Neuron (in vitro differentiated cells): ENCODE measurements at regions not wholly inside any gene's neighbourhood (a gene's known extent, or its start where the extent isn't known, plus 50 kb on each side); places are given as distances from the start of the nearest gene placed in this dataset.

Source experiments
- H2AFZ ChIP-seq: one replicate; pipeline ENCODE4 v1.6.1; 2013; ENCODE audit warnings: low read depth, mild to moderate bottlenecking, inconsistent platforms, low read length, moderate library complexity
- H3K27me3 ChIP-seq: one replicate; pipeline ENCODE4 v1.6.1; 2013; ENCODE audit warnings: low read length; ENCODE audit not compliant: insufficient read depth
- H3K36me3 ChIP-seq: one replicate; pipeline ENCODE4 v1.6.1; 2013; ENCODE audit warnings: low read length; ENCODE audit not compliant: insufficient read depth
- H3K4me1 ChIP-seq: one replicate; pipeline ENCODE4 v1.6.1; 2013; ENCODE audit warnings: low read length; ENCODE audit not compliant: insufficient read depth
- H3K4me3 ChIP-seq: 2 replicates; pipeline ENCODE4 v1.5.1; 2013; ENCODE audit warnings: mild to moderate bottlenecking, low read length, moderate library complexity
- H3K9me3 ChIP-seq: one replicate; pipeline ENCODE4 v1.6.1; 2013; ENCODE audit warnings: low read length

- Histone ChIP-seq H2AFZ (no peak overlapping the region), H3K9me3 (no peaks in the 10 kb centered on the region), H3K27me3 (peaks cover 6% of the 10 kb centered on the region), H3K4me1 (no peaks in the 10 kb centered on the region), H3K4me3 (no peak overlapping the region), H3K36me3 (no peaks in the 10 kb centered on the region)
These were observed 90.6 kb upstream of the PPP2R2D start for GRCh38 chr10:131810036-131810804.

DNA sequence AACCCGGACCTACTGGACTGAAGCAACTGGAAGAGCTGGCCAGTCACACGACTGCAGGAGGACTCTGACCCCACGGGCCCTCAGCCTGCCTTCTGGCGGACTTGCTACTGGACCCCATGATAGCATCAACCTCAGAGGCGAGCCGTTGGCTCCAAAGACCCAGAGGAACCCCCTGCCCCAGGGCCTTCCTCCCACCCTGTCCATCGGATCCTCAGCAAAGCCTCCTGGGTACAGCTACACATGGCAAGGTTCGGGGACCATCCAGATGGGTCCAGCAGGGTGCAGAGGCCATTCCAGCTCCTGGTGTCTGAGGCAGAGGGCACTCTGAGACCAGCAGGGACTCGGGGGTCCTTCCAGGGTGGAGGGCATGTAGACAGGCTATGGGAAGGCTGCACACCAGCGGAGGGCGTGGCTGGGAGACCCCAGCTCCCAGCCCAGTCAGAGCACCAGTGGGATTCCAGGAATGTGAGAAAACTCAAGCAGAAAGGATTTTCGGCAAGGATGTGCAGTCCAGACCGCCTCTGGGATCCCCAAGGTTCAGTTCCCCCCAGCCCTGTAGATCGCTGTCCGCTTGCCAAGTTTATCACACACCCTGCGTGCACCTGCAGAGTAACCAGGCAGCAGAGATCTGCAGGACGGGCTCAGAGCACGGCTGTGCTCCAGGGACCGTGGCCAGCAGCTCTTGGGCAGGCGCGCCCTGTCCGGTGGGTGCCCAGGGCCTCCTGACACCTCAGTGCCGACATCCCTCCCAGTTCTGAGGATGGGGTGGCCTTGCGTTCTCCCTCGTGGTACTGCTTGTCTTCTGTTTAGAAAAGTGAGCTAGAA, 89.8 kb upstream of the PPP2R2D start:
- H3K36me3 ChIP-seq: no peaks in the 10 kb centered on the region
- H3K9me3 ChIP-seq: no peaks in the 10 kb centered on the region
- peaks cover 10% of the 10 kb centered on the region for H3K27me3 ChIP-seq
- no peak overlapping the region for H3K4me3 ChIP-seq
- H3K4me1 ChIP-seq: no peaks in the 10 kb centered on the region
- no peak overlapping the region for H2AFZ ChIP-seq

DNA sequence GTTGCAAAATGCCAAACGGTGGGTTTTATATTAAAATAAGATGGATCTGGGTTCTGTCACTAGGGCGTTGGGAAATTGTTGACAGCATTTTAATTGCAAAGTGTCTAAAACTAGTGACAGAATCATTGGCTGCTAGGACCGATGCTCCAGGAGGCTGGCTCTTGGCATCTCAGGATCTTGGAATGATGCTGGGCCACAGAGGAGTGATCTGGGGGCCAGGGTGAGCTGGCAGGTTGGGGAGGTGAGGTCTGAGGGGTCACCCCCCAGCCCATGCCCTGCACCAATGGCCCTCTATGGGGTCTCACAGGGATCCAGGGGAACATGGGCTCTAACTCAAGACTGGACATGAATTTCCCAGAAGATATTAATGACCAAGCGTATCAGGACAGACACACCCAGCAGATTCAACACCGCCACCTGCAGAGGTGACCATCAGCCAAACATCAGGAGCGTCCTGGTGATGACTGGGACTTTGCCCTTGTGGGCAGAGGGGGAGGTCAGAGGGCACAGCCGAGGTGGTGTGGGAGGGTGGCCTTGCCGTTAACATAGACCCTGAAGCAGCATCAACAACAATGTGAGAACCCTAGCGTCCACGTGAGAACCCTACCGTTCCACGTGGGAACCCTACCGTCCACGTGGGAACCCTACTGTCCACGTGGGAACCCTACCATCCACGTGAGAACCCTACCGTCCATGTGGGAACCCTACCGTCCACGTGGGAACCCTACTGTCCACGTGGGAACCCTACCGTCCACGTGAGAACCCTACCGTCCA, 89.0 kb upstream of the PPP2R2D start:
- H3K4me1 ChIP-seq: no peaks in the 10 kb centered on the region
- H3K4me3 ChIP-seq: no peak overlapping the region
- no peak overlapping the region for H2AFZ ChIP-seq
- H3K27me3 ChIP-seq: peaks cover 11% of the 10 kb centered on the region
- no peaks in the 10 kb centered on the region for H3K36me3 ChIP-seq
- H3K9me3 ChIP-seq: no peaks in the 10 kb centered on the region

DNA sequence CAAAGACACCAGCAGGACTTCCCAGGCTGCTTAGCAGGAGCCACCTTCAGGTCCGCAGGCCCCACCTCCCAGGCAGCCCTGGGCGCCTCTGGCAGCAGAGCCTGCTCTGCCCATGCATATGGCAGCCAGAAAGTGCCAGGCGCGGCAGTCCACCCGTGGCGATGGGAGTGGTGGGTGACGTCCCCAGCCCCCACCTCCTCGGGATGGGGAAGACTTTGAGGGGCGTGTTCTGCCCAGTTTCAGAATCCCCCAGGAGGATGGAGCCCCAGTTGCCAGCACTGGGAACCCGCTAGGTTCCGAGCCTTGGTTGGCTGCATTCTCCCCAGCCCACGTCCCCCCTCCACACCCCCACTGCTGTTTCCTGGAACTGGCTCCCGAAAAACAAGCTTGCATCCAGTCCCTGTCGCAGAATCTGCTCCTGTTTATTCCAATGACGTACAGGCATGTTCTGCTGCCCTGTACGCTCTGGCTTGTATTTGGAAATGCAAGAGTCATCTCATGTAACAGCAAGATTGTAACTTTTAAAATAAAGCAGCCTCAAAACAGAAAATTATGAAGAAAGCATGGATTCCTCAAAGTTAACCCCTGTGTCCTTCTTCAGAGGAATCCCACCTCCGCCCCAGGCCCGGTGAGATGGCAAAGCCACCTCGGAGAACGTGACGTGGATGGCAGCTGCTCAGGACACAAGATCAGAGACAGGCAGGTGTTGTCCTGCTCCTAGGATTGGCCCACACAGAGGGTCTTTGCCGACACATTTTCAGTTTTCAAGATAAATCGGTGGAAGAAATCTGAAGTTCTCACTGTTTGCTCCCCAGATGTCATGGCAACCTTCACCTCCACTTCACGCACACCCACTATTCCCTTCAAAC, 87.8 kb upstream of the PPP2R2D start:
- H3K27me3 ChIP-seq: peaks cover 8% of the 10 kb centered on the region
- no peak overlapping the region for H3K4me3 ChIP-seq
- no peak overlapping the region for H2AFZ ChIP-seq
- H3K36me3 ChIP-seq: no peaks in the 10 kb centered on the region
- H3K9me3 ChIP-seq: no peaks in the 10 kb centered on the region
- H3K4me1 ChIP-seq: no peaks in the 10 kb centered on the region

DNA sequence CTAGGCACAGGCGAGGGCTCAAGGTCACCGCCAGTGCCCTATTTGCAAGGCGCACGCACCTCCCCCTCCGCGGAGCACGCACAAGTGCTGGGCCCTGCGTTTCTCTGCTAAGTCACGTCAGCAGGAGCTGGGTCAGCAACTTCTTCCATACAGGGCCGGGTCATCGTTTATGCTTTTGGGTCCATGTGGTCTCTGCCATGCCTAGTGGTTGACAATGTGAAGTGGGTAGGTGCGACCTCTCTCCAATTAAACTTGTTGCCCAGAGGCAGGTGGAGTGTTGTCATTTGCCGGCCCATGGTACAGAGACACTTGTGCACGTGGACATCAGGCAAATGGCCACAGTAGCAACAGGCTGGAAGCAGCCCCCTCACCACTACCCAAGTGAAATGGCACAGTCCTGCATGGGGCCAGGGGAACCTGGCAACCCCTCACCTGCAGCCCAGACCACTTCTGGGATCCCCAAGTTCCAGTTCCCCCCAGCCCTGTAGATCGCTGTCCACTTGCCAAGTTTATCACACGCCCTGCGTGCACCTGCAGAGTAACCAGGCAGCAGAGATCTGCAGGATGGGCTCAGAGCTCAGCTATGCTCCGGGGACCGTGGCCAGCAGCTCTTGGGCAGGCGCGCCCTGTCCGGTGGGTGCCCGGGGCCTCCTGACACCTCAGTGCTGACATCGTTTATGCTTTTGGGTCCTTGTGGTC, 86.1 kb upstream of the PPP2R2D start:
- Histone ChIP-seq H3K27me3 (peaks cover 13% of the 10 kb centered on the region), H3K4me3 (no peak overlapping the region), H3K4me1 (no peaks in the 10 kb centered on the region), H3K36me3 (no peaks in the 10 kb centered on the region), H3K9me3 (no peaks in the 10 kb centered on the region), H2AFZ (no peak overlapping the region)

- Histone ChIP-seq H3K4me1 (no peaks in the 10 kb centered on the region), H3K4me3 (no peak overlapping the region), H3K36me3 (no peaks in the 10 kb centered on the region), H3K9me3 (no peaks in the 10 kb centered on the region), H2AFZ (no peak overlapping the region), H3K27me3 (peaks cover 13% of the 10 kb centered on the region)
These were observed 85.3 kb upstream of the PPP2R2D start for GRCh38 chr10:131815266-131816156.

- H3K9me3 ChIP-seq: no peaks in the 10 kb centered on the region
- peaks cover 13% of the 10 kb centered on the region for H3K27me3 ChIP-seq
- H2AFZ ChIP-seq: no peak overlapping the region
- H3K4me3 ChIP-seq: no peak overlapping the region
- H3K36me3 ChIP-seq: no peaks in the 10 kb centered on the region
- no peaks in the 10 kb centered on the region for H3K4me1 ChIP-seq
These were observed 84.5 kb upstream of the PPP2R2D start for GRCh38 chr10:131816157-131816775.

DNA sequence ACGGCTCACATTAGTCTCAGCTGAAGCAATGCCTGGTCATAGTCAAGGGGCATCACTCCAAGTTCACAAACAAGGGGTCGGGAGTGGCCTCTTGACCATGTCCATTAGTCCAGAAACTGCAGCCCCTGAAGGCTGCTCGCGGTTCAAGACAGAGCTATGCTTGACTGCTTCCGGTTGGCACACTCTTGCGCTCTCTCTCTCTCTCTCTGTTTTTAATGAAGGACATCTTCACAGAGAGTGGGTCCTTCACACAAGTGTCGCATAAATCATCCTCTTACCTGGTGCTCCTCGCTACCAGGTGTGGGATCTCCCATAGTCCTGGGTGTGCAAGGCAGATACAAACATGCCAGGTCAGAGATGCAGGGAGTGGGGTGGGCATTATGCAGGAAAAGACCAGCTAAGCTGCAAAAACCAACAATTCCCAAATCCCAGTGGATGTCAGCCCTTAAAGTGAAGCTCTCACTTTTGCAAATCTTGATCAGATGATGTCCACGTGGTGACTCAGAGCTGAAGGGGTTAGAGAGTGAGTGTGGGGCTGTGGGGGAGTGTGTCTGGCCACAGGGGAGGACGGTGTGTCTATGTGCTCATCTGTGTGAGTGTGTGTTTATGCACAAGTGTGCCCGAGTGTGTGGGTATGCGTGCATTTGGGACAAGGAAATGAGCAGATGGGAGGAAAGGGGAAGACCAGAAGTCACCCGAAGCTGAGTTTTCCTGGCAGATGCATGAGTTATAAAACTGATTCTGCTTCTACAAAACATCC, 83.7 kb upstream of the PPP2R2D start:
- Histone ChIP-seq H3K4me1 (no peaks in the 10 kb centered on the region), H3K4me3 (no peak overlapping the region), H3K36me3 (no peaks in the 10 kb centered on the region), H3K9me3 (no peaks in the 10 kb centered on the region), H2AFZ (no peak overlapping the region), H3K27me3 (peaks cover 13% of the 10 kb centered on the region)

DNA sequence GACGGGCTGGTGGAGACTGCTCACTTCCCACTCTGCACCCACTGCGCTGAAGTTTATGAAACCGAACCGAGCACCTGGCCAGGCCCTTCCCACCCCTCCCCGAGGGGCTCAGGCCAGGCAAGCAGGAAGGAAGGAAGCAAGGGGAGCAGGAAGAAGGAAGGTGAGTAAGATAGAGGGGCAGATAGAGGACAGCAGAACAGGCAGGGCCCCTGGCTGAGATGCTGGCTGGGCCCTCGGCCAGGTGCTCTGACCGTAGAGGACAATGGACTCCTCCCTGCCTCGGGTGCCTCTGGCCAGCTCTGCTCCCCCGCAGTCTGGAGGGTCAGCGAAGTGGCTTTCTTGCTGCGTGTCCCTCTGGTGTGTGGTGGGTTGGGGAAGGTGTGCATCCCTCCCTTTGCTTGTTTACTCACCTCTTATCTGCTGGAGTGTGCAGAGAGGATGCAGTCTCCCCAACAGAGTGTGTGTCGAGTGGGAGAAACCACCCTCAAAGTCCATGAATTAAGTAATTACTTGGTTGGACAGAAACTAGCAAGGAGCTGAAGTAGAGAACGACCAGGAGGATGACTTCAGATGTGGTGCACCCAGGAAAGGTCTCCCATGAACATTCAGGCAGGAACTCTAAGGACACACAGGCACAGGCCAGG, 82.8 kb upstream of the PPP2R2D start:
- Histone ChIP-seq H3K9me3 (no peaks in the 10 kb centered on the region), H3K4me3 (no peak overlapping the region), H3K27me3 (peaks cover 13% of the 10 kb centered on the region), H2AFZ (no peak overlapping the region), H3K4me1 (no peaks in the 10 kb centered on the region), H3K36me3 (no peaks in the 10 kb centered on the region)

DNA sequence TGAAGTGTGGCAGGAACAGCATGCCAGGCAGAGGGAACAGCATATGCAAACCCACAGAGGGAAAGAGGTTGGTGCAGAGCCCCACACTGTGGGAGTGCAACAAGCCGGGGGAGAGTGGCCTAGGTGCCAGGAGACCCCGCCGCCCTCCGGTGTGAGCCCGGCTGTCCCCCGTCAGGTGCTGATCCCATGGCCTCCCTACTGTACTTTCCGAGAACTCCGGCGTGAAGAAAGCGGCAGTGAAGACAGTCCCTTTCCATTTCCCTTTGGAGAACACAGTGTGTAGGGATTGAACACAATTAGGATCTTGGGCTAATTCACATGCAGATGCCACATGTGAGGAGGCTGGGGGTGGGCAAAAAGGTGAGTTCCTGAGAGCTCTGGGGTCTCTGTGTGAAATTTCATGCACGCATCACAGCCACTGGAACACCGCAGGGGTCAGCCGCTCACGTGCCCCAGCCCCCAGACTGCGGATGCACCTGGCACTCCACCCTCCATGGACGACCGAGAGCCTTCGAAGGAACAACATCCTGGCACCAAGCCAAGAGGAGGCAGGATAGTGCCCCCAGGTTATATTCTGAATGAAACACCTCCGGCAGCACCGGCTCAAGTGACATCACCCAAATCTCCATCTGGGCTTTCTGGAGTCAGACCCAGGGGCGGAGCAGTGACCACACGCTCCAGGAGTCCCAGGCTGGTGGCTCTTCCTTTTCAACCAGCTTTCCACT, 82.1 kb upstream of the PPP2R2D start:
- no peak overlapping the region for H2AFZ ChIP-seq

More for the DNA sequence above, 82.1 kb upstream of the PPP2R2D start:
- no peaks in the 10 kb centered on the region for H3K4me1 ChIP-seq
- no peaks in the 10 kb centered on the region for H3K36me3 ChIP-seq
- H3K9me3 ChIP-seq: no peaks in the 10 kb centered on the region
- peaks cover 13% of the 10 kb centered on the region for H3K27me3 ChIP-seq
- H3K4me3 ChIP-seq: no peak overlapping the region
